ENCODE measurements at regions not wholly inside any gene's neighbourhood (a gene's known extent, or its start where the extent isn't known, plus 50 kb on each side); places are given as distances from the start of the nearest gene placed in this dataset.

GRCh38 chr2:59986511-59986910 lies 566.9 kb downstream of the BCL11A start:
- TF ChIP-seq CTCF (IDR thresholded peaks at IDR 0.05 in 2 of 3, conservative IDR thresholded peaks at IDR 0.05 in 1 of 3; ENCODE audit: control insufficient read depth in 2 of 3, extremely low read depth in 1 of 3, insufficient read depth in 1 of 3, low read depth in 3 of 3, low read length in 3 of 3) (no peak), EZH2 (IDR thresholded peaks at IDR 0.05; ENCODE audit: borderline replicate concordance, control insufficient read depth, low read depth, low read length) (no peak), YY1 (IDR thresholded peaks at IDR 0.05; ENCODE audit: low read depth, low read length) (no peak), REST (IDR thresholded peaks at IDR 0.05; ENCODE audit: low read depth, low read length) (no peak), JUNB (IDR thresholded peaks at IDR 0.05) (no peak), BHLHE40 (IDR thresholded peaks at IDR 0.05; ENCODE audit: borderline replicate concordance in 1 of 2, low read depth in 2 of 2, low read length in 1 of 2) (no peak), POLR2A (IDR thresholded peaks at IDR 0.05; ENCODE audit: low read depth, low read length) (no peak), RFX5 (IDR thresholded peaks at IDR 0.05; ENCODE audit: low read depth, low read length) (no peak), FOS (IDR thresholded peaks at IDR 0.05; ENCODE audit: borderline replicate concordance, extremely low read depth, insufficient read length) (no peak), HDAC6 (IDR thresholded peaks at IDR 0.05; ENCODE audit: unreplicated experiment) (no peak), BCL3 (IDR thresholded peaks at IDR 0.05; ENCODE audit: borderline replicate concordance, insufficient read depth, low read depth, low read length, poor library complexity, severe bottlenecking) (no peak), RAD51 (IDR thresholded peaks at IDR 0.05) (no peak), HDAC2 (IDR thresholded peaks at IDR 0.05) (no peak), E4F1 (IDR thresholded peaks at IDR 0.05; ENCODE audit: borderline replicate concordance, partially characterized antibody) (no peak)

All from GM12878 (cell line).